Tibial artery (tissue), 4 donors: ENCODE measurements at regions not wholly inside any gene's neighbourhood (a gene's known extent, or its start where the extent isn't known, plus 50 kb on each side); places are given as distances from the start of the nearest gene placed in this dataset.
A peak's percentile ranks its signal among the peaks of the same experiment; 100 is the strongest.

Experiments
- DNase-seq, 2 donors: peaks; one replicate each; pipeline ENCODE4 v3.0.0-alpha.2; 2019
- H3K27ac ChIP-seq, 2 donors: fragments of 200-600 bp; sonication (generic) in 1 of 2; 1 replicate in 1 of 2; 2 replicates in 1 of 2; pipeline ENCODE4 v1.5.1; 2018 to 2019; ENCODE audit warnings: mild to moderate bottlenecking in 1 of 2
- H3K27me3 ChIP-seq, 2 donors: fragments of 200-600 bp; sonication (generic) in 1 of 2; one replicate each; pipeline versions ENCODE4 v1.5.1 to v1.6.0; 2016 to 2019
- H3K36me3 ChIP-seq, 3 donors: fragments of 200-600 bp; sonication (generic) in 2 of 3; one replicate each; pipeline ENCODE4 v1.5.1; 2016 to 2019; ENCODE audit warnings: mild to moderate bottlenecking in 2 of 3
- H3K4me1 ChIP-seq, 4 donors: fragments of 200-600 bp; sonication (generic) in 2 of 4; 1 replicate in 3 of 4; 2 replicates in 1 of 4; pipeline ENCODE4 v1.5.1; 2016 to 2019
- H3K4me3 ChIP-seq, 2 donors: fragments of 200-600 bp; sonication (generic) in 1 of 2; 1 replicate in 1 of 2; 2 replicates in 1 of 2; pipeline ENCODE4 v1.5.1; 2018 to 2019; ENCODE audit warnings: mild to moderate bottlenecking in 2 of 2
- H3K9me3 ChIP-seq, 3 donors: fragments of 200-600 bp; sonication (generic) in 1 of 3; one replicate each; pipeline ENCODE4 v1.5.1; 2016 to 2019
- CTCF ChIP-seq, 2 experiments: fragments of 200-600 bp in 1 of 2; fragments of 450-650 bp in 1 of 2; IDR thresholded peaks; one replicate each; pipeline ENCODE4 v1.5.1; 2017 to 2019; ENCODE audit warnings: antibody characterized with exemption in 2 of 2, mild to moderate bottlenecking in 1 of 2, moderate library complexity in 1 of 2
- intact Hi-C: fragments of 100-400 bp; cut with DNase I; formaldehyde crosslinking; loops from one replicate; pipeline ENCODE4 v1.15.0; 2023; ENCODE audit warnings: low total_unique reads

- Histone ChIP-seq H3K27ac (peak overlapping the region; percentile 78 to 86), H3K4me3 (no peak overlapping the region), H3K27me3 (no peaks in the 10 kb centered on the region), H3K4me1 (peaks cover 0 to 41% (median 36%) of the 10 kb centered on the region in 4 donors), H3K9me3 (no peaks in the 10 kb centered on the region), H3K36me3 (no peaks in the 10 kb centered on the region)
- DNase-seq: no peak
- TF ChIP-seq CTCF (IDR thresholded peaks at IDR 0.05): no peak
- intact Hi-C loops: loop anchor here (10.0 kb wide), 1 partner anchor 189 kb away; no protein-coding TSS in a partner anchor
Observed at GRCh38 chr13:29926098-29926476, 75.7 kb upstream of the UBL3 start.

GRCh38 chr13:29925457-29926097 lies 75.2 kb upstream of the UBL3 start:
- H3K27ac ChIP-seq: peak overlapping the region; percentile 78 to 86

GRCh38 chr13:29924482-29925350 lies 74.3 kb upstream of the UBL3 start:
- peaks cover 0 to 41% (median 37%) of the 10 kb centered on the region in 4 donors for H3K4me1 ChIP-seq
- H3K27me3 ChIP-seq: no peaks in the 10 kb centered on the region
- no peak for DNase-seq
- intact Hi-C loops: loop anchor here (5.0 to 10.0 kb wide), 2 partner anchors 190 to 327 kb away; partner anchors contain the start of gene SLC7A1
- no peaks in the 10 kb centered on the region for H3K9me3 ChIP-seq
- H3K27ac ChIP-seq: peak overlapping the region; percentile 78 to 86
- TF ChIP-seq CTCF (IDR thresholded peaks at IDR 0.05): no peak
- H3K4me3 ChIP-seq: no peak overlapping the region
- H3K36me3 ChIP-seq: no peaks in the 10 kb centered on the region

More at GRCh38 chr13:29925457-29926097, 75.2 kb upstream of the UBL3 start:
- Histone ChIP-seq H3K4me1 (peaks cover 0 to 41% (median 37%) of the 10 kb centered on the region in 4 donors), H3K9me3 (no peaks in the 10 kb centered on the region), H3K27me3 (no peaks in the 10 kb centered on the region), H3K36me3 (no peaks in the 10 kb centered on the region), H3K4me3 (no peak overlapping the region)
- TF ChIP-seq CTCF (IDR thresholded peaks at IDR 0.05): no peak
- peak; percentile 95 to 97 for DNase-seq
- intact Hi-C loops: loop anchor here (10.0 kb wide), 1 partner anchor 189 kb away; no protein-coding TSS in a partner anchor

GRCh38 chr13:29923554-29924481 lies 73.4 kb upstream of the UBL3 start:
- TF ChIP-seq CTCF (IDR thresholded peaks at IDR 0.05): peak; percentile 77 to 86
- Histone ChIP-seq H3K4me1 (peaks cover 0 to 41% (median 37%) of the 10 kb centered on the region in 4 donors), H3K27ac (peak overlapping the region; percentile 78 to 86), H3K9me3 (no peaks in the 10 kb centered on the region), H3K4me3 (no peak overlapping the region), H3K27me3 (no peaks in the 10 kb centered on the region), H3K36me3 (no peaks in the 10 kb centered on the region)
- DNase-seq: peak; percentile 89 to 94
- intact Hi-C loops: loop anchor here (2.0 to 10.0 kb wide), 3 partner anchors 71 to 327 kb away; partner anchors contain the start of gene SLC7A1

- Histone ChIP-seq H3K4me1 (peaks cover 0 to 41% (median 37%) of the 10 kb centered on the region in 4 donors), H3K4me3 (no peak overlapping the region), H3K9me3 (no peaks in the 10 kb centered on the region), H3K27me3 (no peaks in the 10 kb centered on the region), H3K36me3 (no peaks in the 10 kb centered on the region), H3K27ac (peak overlapping the region; percentile 78 to 86)
- TF ChIP-seq CTCF (IDR thresholded peaks at IDR 0.05): no peak
- intact Hi-C loops: loop anchor here (2.0 to 10.0 kb wide), 3 partner anchors 70 to 326 kb away; partner anchors contain the start of gene SLC7A1
- DNase-seq: no peak
Observed at GRCh38 chr13:29922896-29923295, 72.5 kb upstream of the UBL3 start.
